ENCODE measurements at regions not wholly inside any gene's neighbourhood (a gene's known extent, or its start where the extent isn't known, plus 50 kb on each side); places are given as distances from the start of the nearest gene placed in this dataset.

GRCh38 chr15:69826819-69827175 is 270.9 kb downstream of the TLE3 start:
- TF ChIP-seq CTCF (IDR thresholded peaks at IDR 0.05), result no peak
- TF ChIP-seq POLR2A (IDR thresholded peaks at IDR 0.05), result no peak
- no peak for TF ChIP-seq POLR2AphosphoS5 (IDR thresholded peaks at IDR 0.05)
